ENCODE measurements at regions not wholly inside any gene's neighbourhood (a gene's known extent, or its start where the extent isn't known, plus 50 kb on each side); places are given as distances from the start of the nearest gene placed in this dataset.

DNA sequence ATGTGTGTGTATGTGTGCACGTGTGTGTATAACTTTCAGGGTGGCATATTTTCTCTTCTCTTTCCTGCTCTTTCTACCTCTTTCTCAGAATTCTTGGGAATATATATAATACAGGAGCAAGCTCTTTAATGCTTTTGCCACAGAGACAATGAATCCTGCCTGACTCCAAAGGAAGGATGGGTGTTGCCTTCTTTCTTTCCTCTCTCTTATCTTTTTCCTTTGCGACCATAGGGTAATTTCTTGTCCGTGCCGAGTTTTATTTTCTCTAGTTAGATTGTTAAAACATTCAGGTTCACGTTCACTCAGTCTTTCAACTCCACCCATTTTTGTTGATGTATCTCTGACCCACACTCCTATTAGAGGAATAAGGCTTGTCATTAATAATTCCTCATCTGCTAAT, 129.0 kb upstream of the C1orf21 start:
- no peak for DNase-seq
- TF ChIP-seq POLR2A (IDR thresholded peaks at IDR 0.05; ENCODE audit: low read length) (no peak), GATA1 (IDR thresholded peaks at IDR 0.05; ENCODE audit: low read depth, low read length) (no peak)

DNA sequence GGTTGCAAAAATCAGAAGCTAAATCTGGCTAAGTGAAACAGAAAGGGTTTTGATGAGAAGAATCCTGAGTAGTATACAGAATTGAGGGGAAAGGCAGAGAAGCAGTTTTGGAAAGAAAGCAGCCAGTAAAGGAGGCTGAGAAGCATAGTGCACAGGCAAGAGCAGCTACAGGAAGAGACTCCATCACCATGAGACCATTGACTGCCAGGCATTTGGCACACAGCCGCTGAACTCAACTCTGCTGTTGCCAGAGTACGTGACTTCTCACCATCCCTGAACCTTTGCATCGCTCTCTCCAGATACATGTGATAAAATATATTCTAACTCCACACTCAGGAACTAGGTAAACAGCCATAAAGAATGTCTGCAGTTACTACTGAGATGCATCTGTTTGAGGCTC, 128.3 kb upstream of the C1orf21 start:
- no peak for DNase-seq
- TF ChIP-seq GATA1 (IDR thresholded peaks at IDR 0.05; ENCODE audit: low read depth, low read length) (no peak), POLR2A (IDR thresholded peaks at IDR 0.05; ENCODE audit: low read length) (no peak)

DNA sequence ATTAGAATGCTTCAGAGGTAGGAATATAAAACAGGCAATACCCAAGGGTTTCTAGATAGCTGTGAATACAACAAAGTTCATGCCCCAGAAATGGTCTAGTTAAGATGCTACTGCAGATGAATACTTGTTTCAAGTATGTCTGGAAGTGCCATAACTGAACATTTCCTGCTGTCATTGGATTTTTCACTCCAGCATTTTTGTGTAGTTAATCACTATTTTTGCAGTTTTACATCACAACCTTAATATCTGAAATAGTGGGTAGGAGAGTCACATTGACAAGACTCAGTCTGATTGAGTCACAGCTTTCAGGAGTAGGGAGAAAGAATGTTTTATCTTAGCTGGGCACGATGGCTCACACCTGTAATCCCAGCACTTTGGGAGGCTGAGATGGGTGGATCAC, 126.4 kb upstream of the C1orf21 start:
- TF ChIP-seq POLR2A (IDR thresholded peaks at IDR 0.05; ENCODE audit: low read length) (no peak), GATA1 (IDR thresholded peaks at IDR 0.05; ENCODE audit: low read depth, low read length) (no peak)
- DNase-seq, result no peak

DNA sequence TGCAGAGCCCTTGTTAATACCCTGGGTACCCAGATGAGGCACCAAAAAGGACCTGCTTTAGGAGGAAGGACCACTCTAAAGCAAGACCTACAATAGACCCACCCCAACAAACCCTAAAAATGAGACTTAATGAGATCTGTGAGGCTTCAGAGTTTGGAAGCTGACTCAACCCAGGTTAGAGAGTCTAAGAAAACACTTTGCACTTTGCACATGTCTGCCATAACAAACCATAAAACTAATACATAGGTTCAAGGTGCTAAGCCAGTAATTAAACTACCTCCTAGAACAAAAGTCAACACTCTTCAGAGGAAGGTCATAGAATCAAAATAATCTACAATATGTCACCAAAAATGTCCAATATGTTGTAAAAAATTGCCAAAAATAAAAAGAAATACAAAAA, 124.7 kb upstream of the C1orf21 start:
- TF ChIP-seq GATA1 (IDR thresholded peaks at IDR 0.05; ENCODE audit: low read depth, low read length), result no peak

DNA sequence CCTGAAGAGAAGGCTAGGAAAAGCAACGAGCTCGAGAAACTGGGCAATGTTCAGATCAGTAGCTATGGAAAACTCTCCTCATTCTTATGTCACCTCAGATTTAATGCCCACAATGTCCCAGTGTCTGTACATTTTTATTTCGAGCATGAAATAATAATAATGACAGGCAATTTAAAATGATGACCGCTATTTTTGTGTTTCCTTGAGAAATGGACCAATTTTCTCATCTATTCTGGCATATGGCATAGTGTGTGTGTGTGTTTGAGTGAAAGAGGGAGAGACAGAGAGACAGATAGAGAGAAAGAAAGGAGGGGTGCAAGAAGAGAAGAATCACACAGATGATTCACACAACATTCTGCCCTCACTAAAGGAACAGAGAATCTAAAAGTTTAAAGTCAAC, 119.1 kb upstream of the C1orf21 start:
- no peak for TF ChIP-seq POLR2A (IDR thresholded peaks at IDR 0.05; ENCODE audit: low read length)
- TF ChIP-seq GATA1 (IDR thresholded peaks at IDR 0.05; ENCODE audit: low read depth, low read length), result no peak

More for the DNA sequence above, 124.7 kb upstream of the C1orf21 start:
- no peak for DNase-seq

DNA sequence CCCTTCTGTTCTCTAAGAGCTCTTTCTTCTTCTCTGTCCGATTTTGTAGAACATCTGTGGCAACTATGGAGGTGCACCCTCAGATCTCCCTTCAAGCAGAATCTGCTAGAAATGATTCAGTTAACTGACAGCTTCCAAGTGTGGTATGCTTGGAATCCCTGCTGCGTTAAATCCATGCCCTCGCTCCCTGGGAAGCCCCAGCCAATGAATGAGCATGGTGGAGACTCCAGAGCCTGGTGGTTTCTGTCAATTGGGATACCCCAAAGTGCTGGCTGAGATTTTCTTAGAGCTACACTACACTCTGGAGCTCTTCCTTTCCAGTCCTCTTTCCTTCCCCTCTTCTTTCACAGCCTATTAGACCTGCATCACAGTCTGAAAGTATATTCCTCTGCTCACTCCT, 116.3 kb upstream of the C1orf21 start:
- TF ChIP-seq GATA1 (IDR thresholded peaks at IDR 0.05; ENCODE audit: low read depth, low read length) (no peak), POLR2A (IDR thresholded peaks at IDR 0.05; ENCODE audit: low read length) (no peak)
- DNase-seq, result no peak

More for the DNA sequence above, 119.1 kb upstream of the C1orf21 start:
- no peak for DNase-seq

DNA sequence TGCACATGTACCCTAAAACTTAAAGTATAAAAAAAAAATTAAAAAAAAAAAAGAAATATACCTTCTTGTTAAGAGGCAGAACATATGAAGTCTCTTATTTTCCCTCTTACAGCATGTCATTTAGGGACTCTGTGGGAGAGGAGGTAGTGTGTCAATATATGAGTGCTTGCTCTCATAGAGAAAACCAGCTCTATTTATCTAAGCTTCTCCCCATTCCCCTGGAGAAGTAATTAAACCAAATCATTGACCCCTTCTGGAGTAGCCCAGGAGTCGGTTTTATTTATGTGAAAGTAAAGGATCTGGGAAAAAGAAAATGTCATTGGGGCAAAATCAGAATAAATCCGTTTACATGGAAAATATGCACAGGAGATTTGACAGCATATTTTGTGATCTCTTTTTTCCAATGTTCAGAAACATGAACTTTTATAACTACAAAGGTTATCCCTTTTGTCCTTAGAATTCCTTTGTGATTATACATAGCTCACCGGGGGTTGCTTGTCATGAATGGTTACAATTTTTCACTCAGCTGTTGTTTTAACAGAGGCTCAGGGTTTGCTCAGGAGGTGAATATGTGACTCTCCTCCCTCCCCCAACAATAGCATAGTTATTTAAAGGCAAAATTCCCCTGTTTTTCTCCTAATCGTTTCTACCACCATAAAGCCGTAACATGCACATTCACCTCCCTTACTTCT, 114.5 kb upstream of the C1orf21 start:
- DNase-seq, result no peak
- TF ChIP-seq GATA1 (IDR thresholded peaks at IDR 0.05; ENCODE audit: low read depth, low read length) (no peak), POLR2A (IDR thresholded peaks at IDR 0.05; ENCODE audit: low read length) (no peak)

DNA sequence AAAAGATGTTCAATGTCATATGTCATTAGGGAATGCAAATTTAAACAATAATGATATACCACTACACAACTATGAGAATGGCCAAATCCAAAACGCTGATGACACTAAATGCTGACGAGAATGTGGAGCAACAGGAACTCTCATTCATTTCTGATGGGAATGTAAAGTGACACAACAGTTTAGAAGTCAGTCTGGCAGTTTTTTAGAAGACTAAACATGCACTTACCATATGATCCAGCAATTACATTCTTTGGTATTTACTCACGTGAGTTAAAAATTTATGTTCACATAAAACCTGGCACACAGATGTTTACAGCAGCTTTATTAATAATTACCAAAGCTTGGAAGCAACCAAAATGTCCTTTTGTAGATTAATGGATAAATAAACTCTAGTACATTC, 110.4 kb upstream of the C1orf21 start:
- no peak for TF ChIP-seq POLR2A (IDR thresholded peaks at IDR 0.05; ENCODE audit: low read length)
- no peak for TF ChIP-seq GATA1 (IDR thresholded peaks at IDR 0.05; ENCODE audit: low read depth, low read length)
- DNase-seq, result no peak

DNA sequence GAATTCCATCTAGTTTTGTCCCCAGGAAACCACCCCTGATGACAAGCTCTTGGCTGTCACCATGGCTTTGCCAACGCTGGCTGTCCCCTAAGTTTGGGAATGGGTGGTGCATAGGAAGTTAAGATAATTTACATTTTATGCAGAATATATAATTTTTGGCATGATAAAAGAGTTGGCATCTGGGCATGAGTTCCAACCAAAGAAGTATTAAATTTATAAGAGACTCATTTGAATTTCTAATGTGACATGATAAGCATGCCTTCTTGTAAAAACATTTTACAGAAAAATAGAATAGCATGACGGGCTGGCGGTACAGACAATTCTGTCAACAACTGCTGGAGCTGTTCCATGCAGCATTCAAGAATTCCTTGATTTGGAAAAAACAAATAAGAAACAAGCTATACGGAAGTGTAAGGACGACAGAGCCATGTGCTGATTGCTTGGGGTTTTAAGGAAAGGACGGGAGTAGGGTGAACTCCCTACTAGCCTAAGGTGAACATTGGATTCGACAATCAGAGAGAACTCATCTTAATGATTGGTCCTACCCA, 106.8 kb upstream of the C1orf21 start:
- TF ChIP-seq GATA1 (IDR thresholded peaks at IDR 0.05; ENCODE audit: low read depth, low read length) (no peak), POLR2A (IDR thresholded peaks at IDR 0.05; ENCODE audit: low read length) (no peak)
- no peak for DNase-seq

DNA sequence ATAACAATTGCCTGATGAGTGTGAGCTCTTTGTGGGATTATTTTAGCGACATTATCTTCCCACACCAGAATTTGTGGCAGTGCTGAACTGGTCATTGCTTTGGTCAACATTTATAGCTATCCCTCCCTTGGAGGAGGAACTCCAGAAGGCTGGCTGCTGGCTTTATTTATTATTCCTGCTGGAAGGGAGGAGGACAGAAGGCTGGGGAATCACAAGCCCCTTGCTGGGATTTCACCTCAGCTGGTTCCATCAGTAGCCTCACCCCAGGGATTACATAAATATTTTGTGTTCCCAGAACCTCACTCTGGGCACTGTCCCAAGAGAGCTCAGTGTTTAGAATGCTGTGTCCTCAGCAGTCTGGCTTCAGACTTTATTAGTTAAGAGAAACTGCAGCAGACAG, 102.8 kb upstream of the C1orf21 start:
- TF ChIP-seq GATA1 (IDR thresholded peaks at IDR 0.05; ENCODE audit: low read depth, low read length) (no peak), POLR2A (IDR thresholded peaks at IDR 0.05; ENCODE audit: low read length) (no peak)
- no peak for DNase-seq

DNA sequence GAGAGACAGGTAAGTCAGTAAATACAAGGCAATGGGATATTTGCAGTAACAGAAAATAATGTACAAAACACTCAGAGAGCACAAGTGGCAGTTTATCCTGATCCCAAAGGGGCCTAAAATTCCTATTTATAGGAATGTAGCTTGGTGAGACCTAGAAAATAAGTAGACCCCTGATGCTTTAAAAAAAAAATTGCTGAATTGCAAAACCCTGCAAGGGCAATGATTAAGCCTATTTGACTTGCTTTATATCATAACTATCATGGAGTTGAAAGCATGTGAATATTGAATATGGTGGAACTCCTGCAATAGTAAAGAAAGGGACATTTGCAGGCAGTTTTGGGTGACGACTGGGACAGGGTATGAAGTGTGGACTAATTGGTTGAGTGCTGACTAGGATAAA, 101.9 kb upstream of the C1orf21 start:
- no peak for DNase-seq
- TF ChIP-seq GATA1 (IDR thresholded peaks at IDR 0.05; ENCODE audit: low read depth, low read length) (no peak), POLR2A (IDR thresholded peaks at IDR 0.05; ENCODE audit: low read length) (no peak)

DNA sequence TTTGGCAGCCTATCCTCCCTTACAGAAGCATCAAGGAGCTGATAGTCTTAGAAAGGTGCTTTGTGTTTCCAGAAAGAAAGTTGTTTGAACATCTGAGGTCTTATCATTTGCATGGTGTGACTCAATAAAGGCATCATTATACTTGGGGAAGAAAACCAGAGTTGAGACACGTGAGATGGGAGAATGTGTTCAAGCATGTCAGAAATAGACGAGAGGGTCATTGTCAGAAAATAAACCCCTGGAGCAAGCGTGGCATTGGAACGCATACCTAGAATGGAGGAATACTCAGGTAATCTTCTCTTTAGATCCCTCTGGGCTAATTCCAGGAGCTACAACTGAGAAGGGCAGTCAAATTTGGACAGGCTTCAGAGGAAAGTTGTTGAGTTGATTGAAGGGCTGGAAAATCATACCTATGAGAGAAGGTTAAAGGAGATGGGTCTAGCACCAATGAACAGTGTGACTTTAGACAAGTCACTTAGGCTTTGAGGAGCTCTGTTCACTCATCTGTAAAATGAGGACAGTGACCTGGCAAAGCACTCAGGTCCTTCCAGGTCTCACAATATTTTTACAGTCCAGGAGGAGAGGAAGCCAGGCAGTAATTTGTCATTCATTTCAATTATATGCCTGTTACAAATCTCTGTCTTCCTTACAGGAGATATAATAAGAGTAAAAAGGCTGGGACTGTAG, 101.3 kb upstream of the C1orf21 start:
- no peak for TF ChIP-seq GATA1 (IDR thresholded peaks at IDR 0.05; ENCODE audit: low read depth, low read length)
- TF ChIP-seq POLR2A (IDR thresholded peaks at IDR 0.05; ENCODE audit: low read length), result no peak
- DNase-seq, result no peak

DNA sequence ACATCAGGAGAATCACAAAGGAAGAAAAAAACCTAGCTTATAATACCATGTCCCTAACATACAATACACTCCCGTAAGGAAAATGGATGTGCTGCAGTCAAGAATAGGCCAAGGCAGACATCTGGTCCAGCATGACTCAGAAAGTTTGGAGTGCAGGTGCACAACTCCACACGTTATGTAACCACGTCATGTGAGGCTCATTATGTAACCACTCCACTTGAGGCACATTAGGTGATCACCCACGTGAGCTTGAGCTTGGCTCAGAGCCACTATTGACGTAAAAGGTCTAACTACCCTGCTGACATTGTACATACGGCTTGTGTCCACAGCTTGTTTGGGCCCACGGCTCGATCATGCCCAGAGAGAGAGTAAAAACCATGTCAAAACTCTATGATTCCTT, 99.8 kb upstream of the C1orf21 start:
- TF ChIP-seq GATA1 (IDR thresholded peaks at IDR 0.05; ENCODE audit: low read depth, low read length), result no peak
- no peak for TF ChIP-seq POLR2A (IDR thresholded peaks at IDR 0.05; ENCODE audit: low read length)
- DNase-seq, result peak in 1 of 2 experiments; percentile 9

DNA sequence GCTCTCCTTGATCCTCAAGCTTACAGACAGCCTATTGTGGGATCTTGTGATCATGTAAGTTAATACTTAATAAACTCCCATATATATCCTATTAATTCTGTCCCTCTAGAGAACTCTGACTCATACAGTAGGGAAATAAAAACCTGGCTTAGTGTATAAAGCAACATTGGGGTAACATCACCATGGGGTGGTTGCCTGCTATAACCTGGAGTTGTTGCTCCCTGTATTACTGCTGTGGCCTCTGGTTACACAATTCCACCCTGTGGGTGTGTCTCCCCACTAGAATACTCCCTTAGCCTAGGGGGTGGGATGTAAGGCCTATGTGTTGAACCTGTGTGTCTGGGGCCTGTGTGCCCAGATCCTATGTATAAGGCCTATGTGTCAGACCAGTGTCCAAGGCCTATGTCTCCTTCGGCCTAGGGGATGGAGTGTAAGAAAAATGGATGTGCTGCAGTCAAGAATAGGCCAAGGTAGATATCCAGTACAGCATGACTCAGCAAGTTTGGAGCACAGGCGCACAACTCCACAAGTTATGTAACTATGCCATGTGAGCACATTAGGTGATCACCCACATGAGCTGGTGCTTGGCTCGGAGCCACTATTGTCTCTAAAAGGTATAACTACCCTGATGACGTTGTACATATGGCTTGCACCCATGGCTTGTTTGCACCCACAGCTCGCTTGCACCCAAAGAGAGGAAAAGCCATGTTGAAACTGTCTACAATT, 96.8 kb upstream of the C1orf21 start:
- TF ChIP-seq POLR2A (IDR thresholded peaks at IDR 0.05; ENCODE audit: low read length), result no peak
- no peak for TF ChIP-seq GATA1 (IDR thresholded peaks at IDR 0.05; ENCODE audit: low read depth, low read length)
- peak; percentile 23 to 58 for DNase-seq
